Activated CD4-positive, alpha-beta T cell treated with anti-CD3 and anti-CD28 coated beads, Interleukin-2, amount 50 U/mL, for 4 hours (primary cell): ENCODE measurements at regions not wholly inside any gene's neighbourhood (a gene's known extent, or its start where the extent isn't known, plus 50 kb on each side); places are given as distances from the start of the nearest gene placed in this dataset.
"Not testable (repeated sequence)": the region's sequence is repeated elsewhere in the genome, so short reads cannot be mapped to it uniquely, and the experiment has no call there.

Experiments
- DNase-seq, 2 experiments: peaks; one replicate each; pipeline ENCODE4 v3.0.0-alpha.2; 2020

- no peak for DNase-seq
Observed at GRCh38 chr1:29767769-29768425, 531.6 kb downstream of the PTPRU start.

- DNase-seq, result no peak
Observed at GRCh38 chr1:29767088-29767685, 530.9 kb downstream of the PTPRU start.

- no peak for DNase-seq
Observed at GRCh38 chr1:29762635-29763034, 526.3 kb downstream of the PTPRU start.

- no peak for DNase-seq
Observed at GRCh38 chr1:29761159-29761928, 525.0 kb downstream of the PTPRU start.

- no peak for DNase-seq
Observed at GRCh38 chr1:29760067-29760564, 523.8 kb downstream of the PTPRU start.

- DNase-seq, result no peak
Observed at GRCh38 chr1:29758781-29759499, 522.6 kb downstream of the PTPRU start.

- no peak for DNase-seq
Observed at GRCh38 chr1:29757866-29758780, 521.8 kb downstream of the PTPRU start.

GRCh38 chr1:29756901-29757725, 520.8 kb downstream of the PTPRU start:
- DNase-seq, result no peak

- no peak for DNase-seq
Observed at GRCh38 chr1:29756498-29756897, 520.2 kb downstream of the PTPRU start.

GRCh38 chr1:29756085-29756484, 519.8 kb downstream of the PTPRU start:
- DNase-seq, result no peak

- DNase-seq, result not testable (repeated sequence)
Observed at GRCh38 chr1:29755412-29756015, 519.2 kb downstream of the PTPRU start.

GRCh38 chr1:29754573-29755375, 518.5 kb downstream of the PTPRU start:
- DNase-seq, result no peak

- DNase-seq, result no peak
Observed at GRCh38 chr1:29753771-29754572, 517.6 kb downstream of the PTPRU start.

- DNase-seq, result no peak
Observed at GRCh38 chr1:29753244-29753643, 516.9 kb downstream of the PTPRU start.

- DNase-seq, result no peak
Observed at GRCh38 chr1:29752141-29752540, 515.8 kb downstream of the PTPRU start.

GRCh38 chr1:29749024-29749945, 513.0 kb downstream of the PTPRU start:
- no peak for DNase-seq

- DNase-seq, result no peak
Observed at GRCh38 chr1:29747196-29747595, 510.9 kb downstream of the PTPRU start.
